ENCODE measurements at regions not wholly inside any gene's neighbourhood (a gene's known extent, or its start where the extent isn't known, plus 50 kb on each side); places are given as distances from the start of the nearest gene placed in this dataset.

- no peak for DNase-seq (ENCODE audit: extremely low spot score, unreplicated experiment)
- Mint-ChIP-seq H3K27ac (no peak overlapping the region), H3K27me3 (peaks cover 9% of the 10 kb centered on the region), H3K4me1 (ENCODE audit: unreplicated experiment) (no peaks in the 10 kb centered on the region), H3K4me3 (no peak overlapping the region), H3K9me3 (no peaks in the 10 kb centered on the region), H3K36me3 (no peaks in the 10 kb centered on the region)
- TF ChIP-seq, protein P1, sequence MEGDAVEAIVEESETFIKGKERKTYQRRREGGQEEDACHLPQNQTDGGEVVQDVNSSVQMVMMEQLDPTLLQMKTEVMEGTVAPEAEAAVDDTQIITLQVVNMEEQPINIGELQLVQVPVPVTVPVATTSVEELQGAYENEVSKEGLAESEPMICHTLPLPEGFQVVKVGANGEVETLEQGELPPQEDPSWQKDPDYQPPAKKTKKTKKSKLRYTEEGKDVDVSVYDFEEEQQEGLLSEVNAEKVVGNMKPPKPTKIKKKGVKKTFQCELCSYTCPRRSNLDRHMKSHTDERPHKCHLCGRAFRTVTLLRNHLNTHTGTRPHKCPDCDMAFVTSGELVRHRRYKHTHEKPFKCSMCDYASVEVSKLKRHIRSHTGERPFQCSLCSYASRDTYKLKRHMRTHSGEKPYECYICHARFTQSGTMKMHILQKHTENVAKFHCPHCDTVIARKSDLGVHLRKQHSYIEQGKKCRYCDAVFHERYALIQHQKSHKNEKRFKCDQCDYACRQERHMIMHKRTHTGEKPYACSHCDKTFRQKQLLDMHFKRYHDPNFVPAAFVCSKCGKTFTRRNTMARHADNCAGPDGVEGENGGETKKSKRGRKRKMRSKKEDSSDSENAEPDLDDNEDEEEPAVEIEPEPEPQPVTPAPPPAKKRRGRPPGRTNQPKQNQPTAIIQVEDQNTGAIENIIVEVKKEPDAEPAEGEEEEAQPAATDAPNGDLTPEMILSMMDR (conservative IDR thresholded peaks at IDR 0.05), result no peak
Observed at GRCh38 chr1:147046189-147046862, 108.2 kb downstream of the NBPF12 start.

All from type B pancreatic cell (in vitro differentiated cells).